ENCODE measurements at regions not wholly inside any gene's neighbourhood (a gene's known extent, or its start where the extent isn't known, plus 50 kb on each side); places are given as distances from the start of the nearest gene placed in this dataset.

DNA sequence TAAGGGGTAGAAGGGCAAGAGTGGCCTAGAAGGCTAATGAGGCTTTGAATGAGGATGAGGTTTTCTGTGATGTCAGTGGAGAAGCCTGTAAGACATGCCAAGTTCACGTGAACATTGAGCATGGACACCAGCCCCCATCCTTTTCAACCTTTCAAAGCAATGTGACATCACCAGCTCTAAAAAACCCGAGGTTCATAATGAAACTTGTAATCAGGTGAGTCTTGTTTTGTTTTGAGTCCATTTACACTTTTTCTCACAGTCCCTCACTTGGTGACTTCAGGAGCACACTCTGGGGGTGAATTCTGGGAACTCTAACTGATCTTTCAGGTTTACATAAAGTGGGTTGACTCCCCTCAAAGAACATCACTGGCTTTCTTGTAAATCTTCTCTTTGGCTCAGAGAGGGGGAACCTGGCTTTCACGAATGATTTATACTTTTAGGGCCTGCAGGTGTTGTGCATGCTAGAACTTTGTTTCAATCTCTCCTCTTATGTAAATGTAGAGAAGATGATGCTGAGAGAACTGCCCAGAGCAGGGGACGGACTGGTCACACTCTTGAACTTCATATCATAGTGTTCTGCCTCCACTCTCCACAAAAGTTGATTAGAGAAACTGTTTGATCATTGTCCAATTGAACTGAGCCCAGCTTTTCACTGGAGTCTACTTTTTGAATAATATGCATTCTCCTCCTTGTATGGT is 224.7 kb upstream of the SATB1 start:
- Histone ChIP-seq H3K9me3 (replicated peaks in 1 of 2; ENCODE audit: control insufficient read depth in 1 of 2, insufficient read depth in 1 of 2, low read length in 2 of 2) (no peaks in the 10 kb centered on the region), H3K4me3 (replicated peaks in 1 of 3; ENCODE audit: low read depth in 2 of 3, low read length in 3 of 3) (no peak overlapping the region), H3K4me2 (replicated peaks; ENCODE audit: extremely low read depth, low read length, poor library complexity, severe bottlenecking) (no peak overlapping the region), H2AFZ (ENCODE audit: insufficient read depth, low read depth, low read length, poor library complexity, severe bottlenecking) (no peak overlapping the region), H4K20me1 (ENCODE audit: insufficient read depth, low read length) (no peaks in the 10 kb centered on the region), H3K4me1 (ENCODE audit: control insufficient read depth in 1 of 2, insufficient read depth in 2 of 2, low read length in 2 of 2) (no peaks in the 10 kb centered on the region), H3K79me2 (ENCODE audit: insufficient read depth, low read length) (no peaks in the 10 kb centered on the region), H3K9ac (ENCODE audit: insufficient read depth, low read length, poor library complexity, severe bottlenecking) (no peak overlapping the region), H3K36me3 (replicated peaks in 1 of 2; ENCODE audit: control insufficient read depth in 1 of 2, insufficient read depth in 2 of 2, low read length in 2 of 2) (no peaks in the 10 kb centered on the region), H3K27ac (ENCODE audit: low read depth in 1 of 2, low read length in 2 of 2) (no peak overlapping the region), H3K27me3 (ENCODE audit: control insufficient read depth in 2 of 2, insufficient read depth in 2 of 2, low read length in 2 of 2) (no peaks in the 10 kb centered on the region)
- Mint-ChIP-seq H3K4me3 (no peak overlapping the region), H3K9me3 (no peaks in the 10 kb centered on the region), H3K36me3 (no peaks in the 10 kb centered on the region), H3K4me1 (no peaks in the 10 kb centered on the region), H3K27me3 (ENCODE audit: low read depth in 3 of 3) (peaks cover 0 to 2% (median 2%) of the 10 kb centered on the region in 3 donors), H3K27ac (no peak overlapping the region)
- intact Hi-C loops (cut with micrococcal nuclease): no loop called here
- no CpG with 5 or more reads among the region's 4 CpGs for WGBS (ENCODE audit: insufficient coverage)
- no peak for DNase-seq
- TF ChIP-seq, protein P1, sequence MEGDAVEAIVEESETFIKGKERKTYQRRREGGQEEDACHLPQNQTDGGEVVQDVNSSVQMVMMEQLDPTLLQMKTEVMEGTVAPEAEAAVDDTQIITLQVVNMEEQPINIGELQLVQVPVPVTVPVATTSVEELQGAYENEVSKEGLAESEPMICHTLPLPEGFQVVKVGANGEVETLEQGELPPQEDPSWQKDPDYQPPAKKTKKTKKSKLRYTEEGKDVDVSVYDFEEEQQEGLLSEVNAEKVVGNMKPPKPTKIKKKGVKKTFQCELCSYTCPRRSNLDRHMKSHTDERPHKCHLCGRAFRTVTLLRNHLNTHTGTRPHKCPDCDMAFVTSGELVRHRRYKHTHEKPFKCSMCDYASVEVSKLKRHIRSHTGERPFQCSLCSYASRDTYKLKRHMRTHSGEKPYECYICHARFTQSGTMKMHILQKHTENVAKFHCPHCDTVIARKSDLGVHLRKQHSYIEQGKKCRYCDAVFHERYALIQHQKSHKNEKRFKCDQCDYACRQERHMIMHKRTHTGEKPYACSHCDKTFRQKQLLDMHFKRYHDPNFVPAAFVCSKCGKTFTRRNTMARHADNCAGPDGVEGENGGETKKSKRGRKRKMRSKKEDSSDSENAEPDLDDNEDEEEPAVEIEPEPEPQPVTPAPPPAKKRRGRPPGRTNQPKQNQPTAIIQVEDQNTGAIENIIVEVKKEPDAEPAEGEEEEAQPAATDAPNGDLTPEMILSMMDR (IDR thresholded peaks at IDR 0.05): no peak

DNA sequence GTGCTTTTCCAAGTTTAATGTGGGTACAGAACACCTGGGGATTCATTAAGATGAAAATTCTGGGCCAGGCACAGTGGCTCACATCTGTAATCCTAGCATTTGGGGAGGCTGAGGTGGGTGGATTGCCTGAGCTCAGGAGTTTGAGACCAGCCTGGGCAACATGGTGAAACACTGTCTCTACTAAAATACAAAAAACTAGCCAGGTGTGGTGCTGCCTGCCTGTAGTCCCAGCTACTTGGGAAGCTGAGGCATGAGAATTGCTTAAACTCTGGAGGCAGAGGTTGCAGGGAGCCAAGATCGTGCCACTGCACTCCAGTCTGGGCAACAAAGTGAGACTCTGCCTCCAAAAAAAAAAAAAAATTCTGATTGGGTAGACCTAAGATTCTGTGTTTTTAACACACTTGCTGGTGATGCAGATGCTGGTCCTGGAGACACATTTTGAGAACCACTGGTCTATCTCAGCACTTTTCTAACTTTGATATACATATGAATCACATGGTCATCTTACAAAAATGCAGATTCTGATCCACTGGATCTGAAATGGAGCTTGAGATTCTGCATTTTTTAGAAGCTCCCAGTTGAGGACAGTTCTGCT is 223.8 kb upstream of the SATB1 start:
- Histone ChIP-seq H3K9ac (ENCODE audit: insufficient read depth, low read length, poor library complexity, severe bottlenecking) (no peak overlapping the region), H2AFZ (ENCODE audit: insufficient read depth, low read depth, low read length, poor library complexity, severe bottlenecking) (no peak overlapping the region), H3K4me2 (replicated peaks; ENCODE audit: extremely low read depth, low read length, poor library complexity, severe bottlenecking) (no peak overlapping the region), H3K36me3 (replicated peaks in 1 of 2; ENCODE audit: control insufficient read depth in 1 of 2, insufficient read depth in 2 of 2, low read length in 2 of 2) (no peaks in the 10 kb centered on the region), H3K4me1 (ENCODE audit: control insufficient read depth in 1 of 2, insufficient read depth in 2 of 2, low read length in 2 of 2) (no peaks in the 10 kb centered on the region), H3K27ac (ENCODE audit: low read depth in 1 of 2, low read length in 2 of 2) (no peak overlapping the region), H3K27me3 (ENCODE audit: control insufficient read depth in 2 of 2, insufficient read depth in 2 of 2, low read length in 2 of 2) (no peaks in the 10 kb centered on the region), H4K20me1 (ENCODE audit: insufficient read depth, low read length) (no peaks in the 10 kb centered on the region), H3K9me3 (replicated peaks in 1 of 2; ENCODE audit: control insufficient read depth in 1 of 2, insufficient read depth in 1 of 2, low read length in 2 of 2) (no peaks in the 10 kb centered on the region), H3K4me3 (replicated peaks in 1 of 3; ENCODE audit: low read depth in 2 of 3, low read length in 3 of 3) (no peak overlapping the region), H3K79me2 (ENCODE audit: insufficient read depth, low read length) (no peaks in the 10 kb centered on the region)
- WGBS (ENCODE audit: insufficient coverage): 71% methylated on average over 1 of the region's 1 CpG
- DNase-seq: no peak
- no peak overlapping the region for H3K27ac Mint-ChIP-seq
- peaks cover 0 to 2% (median 2%) of the 10 kb centered on the region in 3 donors for H3K27me3 Mint-ChIP-seq (ENCODE audit: low read depth in 3 of 3)
- no peaks in the 10 kb centered on the region for H3K4me1 Mint-ChIP-seq
- intact Hi-C loops (cut with micrococcal nuclease): no loop called here
- TF ChIP-seq, protein P1 (IDR thresholded peaks at IDR 0.05): no peak
- no peaks in the 10 kb centered on the region for H3K36me3 Mint-ChIP-seq
- H3K4me3 Mint-ChIP-seq: no peak overlapping the region
- H3K9me3 Mint-ChIP-seq: no peaks in the 10 kb centered on the region
